OCI-LY3 (cell line): ENCODE measurements at regions not wholly inside any gene's neighbourhood (a gene's known extent, or its start where the extent isn't known, plus 50 kb on each side); places are given as distances from the start of the nearest gene placed in this dataset.

ENCODE experiments used
- H2AFZ ChIP-seq: fragments of 200-600, 300-600 bp; shearing (Covaris generic); 2 replicates; pipeline ENCODE4 v1.6.0; 2014; ENCODE audit warnings: antibody characterized with exemption, low read depth, low read length
- H3K27ac ChIP-seq: fragments of 200-600, 300-600 bp; sonication (generic); 2 replicates; pipeline ENCODE4 v1.5.1; 2014; ENCODE audit warnings: mild to moderate bottlenecking, low read length, moderate library complexity, mixed read lengths
- H3K27me3 ChIP-seq: fragments of 200-600, 300-600 bp; sonication (generic); 2 replicates; pipeline ENCODE4 v1.6.1; 2014; ENCODE audit warnings: low read depth, low read length, mixed read lengths
- H3K36me3 ChIP-seq: fragments of 200-600, 300-600 bp; sonication (generic); replicated peaks from 2 replicates; pipeline ENCODE3; 2014; ENCODE audit warnings: low read depth, low read length, mixed read lengths
- H3K4me1 ChIP-seq: fragments of 300-600, 200-600 bp; sonication (generic); 2 replicates; pipeline ENCODE4 v1.6.1; 2014; ENCODE audit warnings: low read length, mixed read lengths
- H3K4me2 ChIP-seq: fragments of 200-600, 300-600 bp; sonication (generic); 2 replicates; pipeline ENCODE4 v1.6.1; 2014; ENCODE audit warnings: low read length, mixed read lengths
- H3K4me3 ChIP-seq: fragments of 300-600, 200-600 bp; sonication (generic); 2 replicates; pipeline ENCODE4 v1.5.1; 2014; ENCODE audit warnings: antibody characterized with exemption, mild to moderate bottlenecking, low read length, moderate library complexity
- H3K79me2 ChIP-seq: fragments of 300-600, 200-600 bp; shearing (Covaris generic); 2 replicates; pipeline ENCODE4 v1.6.1; 2014; ENCODE audit warnings: mild to moderate bottlenecking, low read length, mixed read lengths
- H3K9ac ChIP-seq: fragments of 300-600, 200-600 bp; shearing (Covaris generic); 2 replicates; pipeline ENCODE4 v1.6.0; 2014; ENCODE audit warnings: mild to moderate bottlenecking, low read length, moderate library complexity
- H3K9me3 ChIP-seq: fragments of 200-600, 300-600 bp; shearing (Covaris generic); 2 replicates; pipeline ENCODE4 v1.6.1; 2014; ENCODE audit warnings: low read length, mixed read lengths; ENCODE audit not compliant: insufficient read depth
- H4K20me1 ChIP-seq: fragments of 200-600, 300-600 bp; sonication (generic); 2 replicates; pipeline ENCODE4 v1.6.1; 2016; ENCODE audit warnings: low read length, mixed read lengths; ENCODE audit not compliant: insufficient read depth
- EZH2phosphoT487 ChIP-seq: fragments of 200-600 bp; shearing (Covaris generic); IDR thresholded peaks from 2 replicates; pipeline ENCODE4 v1.6.1; 2018; ENCODE audit warnings: antibody characterized with exemption, mixed run types, low read depth
- TF ChIP-seq, protein P1 (sequence below): fragments of 200-600, 300-600 bp; sonication (generic); IDR thresholded peaks from 2 replicates; pipeline ENCODE4 v1.5.1; 2014; ENCODE audit warnings: antibody characterized with exemption, low read length, low read depth

DNA sequence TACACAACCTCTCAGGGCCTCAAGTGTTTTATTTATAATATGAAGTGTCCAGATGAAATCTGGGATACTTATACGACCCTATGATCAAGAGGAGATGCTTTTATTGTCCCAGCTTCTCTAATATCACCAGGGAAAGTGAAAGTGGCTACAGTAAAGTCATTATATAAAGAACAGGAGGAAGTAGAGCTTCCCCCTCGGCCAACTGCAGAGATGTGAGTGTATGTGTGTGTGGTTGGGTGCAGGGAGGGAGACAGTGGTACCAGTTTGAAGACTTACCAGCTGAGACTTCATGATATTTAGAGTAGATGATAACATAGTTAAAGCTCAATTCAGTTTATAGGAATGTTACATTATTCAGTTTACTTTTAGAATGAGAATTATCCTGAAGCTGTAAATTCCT lies 373.6 kb upstream of the DDI1 start:
- Histone ChIP-seq H3K79me2 (no peaks in the 10 kb centered on the region), H3K9ac (no peak overlapping the region), H3K4me3 (peak overlapping the region; percentile 19; the same call in 1 of the 2 replicates), H3K36me3 (no peaks in the 10 kb centered on the region), H3K4me1 (peaks cover 12% of the 10 kb centered on the region), H4K20me1 (no peaks in the 10 kb centered on the region), H3K4me2 (peak overlapping the region; percentile 61), H3K9me3 (no peaks in the 10 kb centered on the region), H3K27ac (no peak overlapping the region), H2AFZ (peak overlapping the region; percentile 43; the same call in 1 of the 2 replicates), H3K27me3 (no peaks in the 10 kb centered on the region)
- TF ChIP-seq, protein P1, sequence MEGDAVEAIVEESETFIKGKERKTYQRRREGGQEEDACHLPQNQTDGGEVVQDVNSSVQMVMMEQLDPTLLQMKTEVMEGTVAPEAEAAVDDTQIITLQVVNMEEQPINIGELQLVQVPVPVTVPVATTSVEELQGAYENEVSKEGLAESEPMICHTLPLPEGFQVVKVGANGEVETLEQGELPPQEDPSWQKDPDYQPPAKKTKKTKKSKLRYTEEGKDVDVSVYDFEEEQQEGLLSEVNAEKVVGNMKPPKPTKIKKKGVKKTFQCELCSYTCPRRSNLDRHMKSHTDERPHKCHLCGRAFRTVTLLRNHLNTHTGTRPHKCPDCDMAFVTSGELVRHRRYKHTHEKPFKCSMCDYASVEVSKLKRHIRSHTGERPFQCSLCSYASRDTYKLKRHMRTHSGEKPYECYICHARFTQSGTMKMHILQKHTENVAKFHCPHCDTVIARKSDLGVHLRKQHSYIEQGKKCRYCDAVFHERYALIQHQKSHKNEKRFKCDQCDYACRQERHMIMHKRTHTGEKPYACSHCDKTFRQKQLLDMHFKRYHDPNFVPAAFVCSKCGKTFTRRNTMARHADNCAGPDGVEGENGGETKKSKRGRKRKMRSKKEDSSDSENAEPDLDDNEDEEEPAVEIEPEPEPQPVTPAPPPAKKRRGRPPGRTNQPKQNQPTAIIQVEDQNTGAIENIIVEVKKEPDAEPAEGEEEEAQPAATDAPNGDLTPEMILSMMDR = no peak
- no peak for TF ChIP-seq EZH2phosphoT487

DNA sequence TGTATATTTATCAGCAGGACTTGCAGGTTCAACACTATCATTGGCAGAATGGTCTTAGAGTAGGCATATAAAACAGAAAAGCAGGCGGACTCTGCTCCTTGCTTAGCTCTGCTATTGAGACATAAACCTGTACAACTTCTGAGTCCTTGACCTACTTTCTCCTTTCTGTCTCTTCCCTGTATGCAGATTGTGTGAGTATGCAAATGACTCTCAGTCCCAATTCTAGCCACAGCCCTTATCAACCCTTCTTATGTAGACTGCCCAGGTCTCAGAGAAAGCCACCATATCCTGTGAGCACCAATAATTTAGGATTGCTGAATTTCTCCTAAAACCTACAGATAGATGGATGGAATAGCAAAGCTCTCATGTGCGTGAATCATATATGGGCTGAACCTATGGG lies 367.6 kb upstream of the DDI1 start:
- Histone ChIP-seq H3K4me1 (no peaks in the 10 kb centered on the region), H3K9me3 (no peaks in the 10 kb centered on the region), H4K20me1 (no peaks in the 10 kb centered on the region), H3K4me2 (no peak overlapping the region), H2AFZ (no peak overlapping the region), H3K79me2 (no peaks in the 10 kb centered on the region), H3K36me3 (no peaks in the 10 kb centered on the region), H3K27me3 (no peaks in the 10 kb centered on the region), H3K27ac (no peak overlapping the region), H3K9ac (no peak overlapping the region), H3K4me3 (no peak overlapping the region)
- TF ChIP-seq EZH2phosphoT487 = no peak
- TF ChIP-seq, protein P1 = no peak

DNA sequence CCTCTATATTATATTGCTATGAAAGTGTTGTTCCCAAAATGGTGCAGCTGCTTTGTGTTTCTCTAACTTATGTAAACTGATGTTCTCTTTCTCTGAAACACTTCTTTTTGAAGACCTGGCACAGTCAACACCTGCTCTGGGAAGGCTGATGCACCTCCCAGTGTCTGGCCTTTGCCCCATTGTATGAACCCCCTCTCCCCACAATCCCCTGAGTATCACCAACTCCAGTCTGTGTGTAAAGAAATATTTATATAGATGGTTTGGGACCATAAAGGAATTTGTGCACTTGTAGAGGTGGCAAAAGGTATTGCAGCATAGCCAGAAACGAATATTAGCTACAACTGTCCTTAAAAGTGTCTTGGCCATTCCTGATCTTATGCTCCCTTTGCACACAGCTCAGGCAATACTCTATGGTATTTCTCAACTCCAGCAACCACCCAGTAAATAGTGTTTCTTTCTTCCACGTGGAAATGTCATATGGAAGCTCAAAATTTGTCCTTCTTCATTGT lies 365.2 kb upstream of the DDI1 start:
- H3K4me2 ChIP-seq = no peak overlapping the region
- H4K20me1 ChIP-seq = no peaks in the 10 kb centered on the region
- no peak overlapping the region for H3K27ac ChIP-seq
- no peak overlapping the region for H3K9ac ChIP-seq
- H3K4me1 ChIP-seq = no peaks in the 10 kb centered on the region
- no peak for TF ChIP-seq EZH2phosphoT487
- TF ChIP-seq, protein P1 = no peak
- no peaks in the 10 kb centered on the region for H3K36me3 ChIP-seq
- no peaks in the 10 kb centered on the region; the same call in 1 of the 2 replicates for H3K27me3 ChIP-seq
- H2AFZ ChIP-seq = no peak overlapping the region
- H3K79me2 ChIP-seq = no peaks in the 10 kb centered on the region
- no peak overlapping the region for H3K4me3 ChIP-seq
- H3K9me3 ChIP-seq = no peaks in the 10 kb centered on the region

DNA sequence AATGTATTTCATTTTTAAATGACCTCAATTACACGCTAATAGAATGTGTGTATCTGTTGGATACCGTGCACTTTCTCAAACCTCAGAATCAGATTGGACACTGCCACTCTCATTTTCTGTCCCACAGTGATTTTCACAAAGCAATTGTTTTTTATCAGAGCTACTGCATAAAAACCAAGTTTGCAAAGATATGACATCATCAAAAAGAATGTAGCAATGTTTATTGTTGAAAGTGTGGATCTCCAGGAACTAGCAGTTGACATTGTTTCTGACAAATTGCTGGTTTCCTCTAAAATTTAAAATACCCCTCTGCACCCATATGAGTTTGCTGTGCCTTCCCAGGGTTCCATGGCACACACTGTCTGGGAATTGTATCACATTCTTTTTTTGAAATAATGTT lies 362.7 kb upstream of the DDI1 start:
- H2AFZ ChIP-seq = no peak overlapping the region
- no peaks in the 10 kb centered on the region for H3K36me3 ChIP-seq
- H3K4me3 ChIP-seq = no peak overlapping the region
- H3K9ac ChIP-seq = no peak overlapping the region
- TF ChIP-seq, protein P1 = no peak
- TF ChIP-seq EZH2phosphoT487 = no peak
- H3K4me2 ChIP-seq = no peak overlapping the region
- no peaks in the 10 kb centered on the region for H4K20me1 ChIP-seq
- H3K27ac ChIP-seq = no peak overlapping the region
- no peaks in the 10 kb centered on the region for H3K79me2 ChIP-seq
- no peaks in the 10 kb centered on the region for H3K4me1 ChIP-seq
- no peaks in the 10 kb centered on the region for H3K9me3 ChIP-seq
- no peaks in the 10 kb centered on the region; the same call in 1 of the 2 replicates for H3K27me3 ChIP-seq
